GOT3 (cell line): ENCODE measurements at regions not wholly inside any gene's neighbourhood (a gene's known extent, or its start where the extent isn't known, plus 50 kb on each side); places are given as distances from the start of the nearest gene placed in this dataset.

Source experiments
- DNase-seq: peaks from one replicate; lab custom pipeline; 2025; ENCODE audit warnings: mixed read lengths; lab: John Stamatoyannopoulos, UW

GRCh38 chr1:193514397-193514796, 328.0 kb upstream of the B3GALT2 start:
- no peak for DNase-seq

GRCh38 chr1:193513032-193513431, 326.6 kb upstream of the B3GALT2 start:
- no peak for DNase-seq

GRCh38 chr1:193504920-193505319, 318.5 kb upstream of the B3GALT2 start:
- DNase-seq: no peak

GRCh38 chr1:193498088-193498655, 311.8 kb upstream of the B3GALT2 start:
- no peak for DNase-seq

GRCh38 chr1:193494368-193494767, 308.0 kb upstream of the B3GALT2 start:
- DNase-seq: no peak

GRCh38 chr1:193489191-193489590, 302.8 kb upstream of the B3GALT2 start:
- no peak for DNase-seq

GRCh38 chr1:193487722-193488121, 301.3 kb upstream of the B3GALT2 start:
- DNase-seq: no peak

- no peak for DNase-seq
Observed at GRCh38 chr1:193486671-193487229, 300.3 kb upstream of the B3GALT2 start.

GRCh38 chr1:193480755-193481154, 294.3 kb upstream of the B3GALT2 start:
- no peak for DNase-seq

- DNase-seq: no peak
Observed at GRCh38 chr1:193479187-193479586, 292.8 kb upstream of the B3GALT2 start.

- DNase-seq: no peak
Observed at GRCh38 chr1:193476748-193477147, 290.3 kb upstream of the B3GALT2 start.

GRCh38 chr1:193473932-193474331, 287.5 kb upstream of the B3GALT2 start:
- DNase-seq: no peak

- no peak for DNase-seq
Observed at GRCh38 chr1:193472838-193473398, 286.5 kb upstream of the B3GALT2 start.

- no peak for DNase-seq
Observed at GRCh38 chr1:193472430-193472829, 286.0 kb upstream of the B3GALT2 start.

GRCh38 chr1:193471981-193472380, 285.6 kb upstream of the B3GALT2 start:
- no peak for DNase-seq

GRCh38 chr1:193463326-193463932, 277.0 kb upstream of the B3GALT2 start:
- no peak for DNase-seq

GRCh38 chr1:193462629-193463320, 276.4 kb upstream of the B3GALT2 start:
- no peak for DNase-seq

GRCh38 chr1:193458628-193459027, 272.2 kb upstream of the B3GALT2 start:
- no peak for DNase-seq

GRCh38 chr1:193457676-193458075, 271.3 kb upstream of the B3GALT2 start:
- no peak for DNase-seq

- DNase-seq: no peak
Observed at GRCh38 chr1:193456811-193457280, 270.4 kb upstream of the B3GALT2 start.

GRCh38 chr1:193451606-193452005, 265.2 kb upstream of the B3GALT2 start:
- no peak for DNase-seq

- DNase-seq: no peak
Observed at GRCh38 chr1:193451001-193451400, 264.6 kb upstream of the B3GALT2 start.
